ENCODE measurements at regions not wholly inside any gene's neighbourhood (a gene's known extent, or its start where the extent isn't known, plus 50 kb on each side); places are given as distances from the start of the nearest gene placed in this dataset.

DNA sequence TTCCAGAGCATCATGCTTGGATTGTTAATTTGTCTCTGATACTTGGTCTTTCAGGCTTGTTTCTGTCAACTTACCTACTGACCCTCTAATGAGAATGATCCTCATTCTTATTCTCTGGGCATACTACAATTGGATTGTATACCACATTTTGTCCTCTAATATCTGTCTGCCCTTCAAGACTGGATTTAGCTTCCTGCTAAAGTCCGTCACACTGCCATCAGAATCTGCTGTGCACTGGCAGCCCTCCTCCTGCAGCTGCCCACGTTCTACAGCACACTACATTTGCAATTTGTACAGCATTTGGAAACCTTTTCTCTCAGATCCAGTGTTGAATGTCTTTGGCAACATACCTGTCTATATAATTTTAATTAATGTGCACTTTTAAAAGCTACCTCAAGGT lies 183.1 kb downstream of the ZNF330 start:
- no peak for DNase-seq (ENCODE audit: low read depth in 2 of 2)

DNA sequence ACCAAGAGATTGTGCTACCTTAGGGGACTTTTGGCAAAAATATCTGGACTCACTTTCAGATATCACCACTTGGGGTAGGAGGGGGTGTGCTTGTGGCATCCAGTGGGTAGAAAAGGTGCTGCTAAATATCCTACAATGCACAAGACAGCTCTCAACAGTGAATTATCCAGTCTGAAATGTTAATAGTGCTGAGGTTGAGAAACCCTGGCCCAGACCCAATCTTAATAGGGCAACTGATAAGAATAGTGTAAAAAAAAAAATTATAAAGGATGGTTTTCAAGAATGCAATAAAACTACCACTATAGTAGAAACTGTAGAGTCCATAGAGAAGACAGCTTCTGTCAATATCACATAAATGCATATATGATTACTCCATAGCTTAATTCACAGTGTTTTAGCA lies 185.5 kb downstream of the ZNF330 start:
- no peak for DNase-seq (ENCODE audit: low read depth in 2 of 2)

DNA sequence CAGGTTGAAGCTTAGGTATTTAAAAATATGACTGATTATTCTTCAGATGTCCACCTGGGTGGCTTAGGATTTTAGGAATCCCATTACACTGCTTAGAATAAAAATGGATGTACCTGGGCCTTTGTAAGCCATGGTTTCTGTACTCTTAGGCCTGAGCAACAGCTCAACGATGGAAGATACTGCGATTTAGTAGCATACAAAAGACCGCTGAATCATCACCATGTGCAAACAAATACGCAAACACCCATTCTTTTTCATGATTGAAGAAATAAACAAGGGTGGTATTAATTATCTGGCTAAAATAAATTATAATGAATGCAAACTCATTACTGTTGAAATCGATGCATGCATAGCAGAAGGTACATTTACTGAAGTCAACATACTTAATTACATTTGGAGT lies 188.9 kb downstream of the ZNF330 start:
- DNase-seq (ENCODE audit: low read depth in 2 of 2): no peak

DNA sequence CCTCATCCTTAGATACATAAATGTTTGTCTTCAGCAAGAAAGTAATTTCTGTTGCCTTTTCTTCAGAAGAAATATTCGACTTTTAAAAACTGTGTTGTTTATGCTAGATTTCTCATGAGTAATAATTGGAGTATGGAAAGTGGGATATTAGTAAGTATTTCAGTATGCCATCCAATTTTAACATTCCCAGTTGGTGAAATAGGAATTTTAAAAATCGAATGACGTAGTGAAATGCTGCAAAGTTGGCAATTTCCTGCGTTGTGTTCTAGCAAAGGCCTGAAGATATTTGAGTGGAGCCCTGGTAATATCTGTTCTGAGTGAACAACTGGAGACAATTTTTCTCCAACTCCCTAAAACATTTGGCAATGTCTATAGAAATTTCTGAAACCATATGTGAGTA lies 190.1 kb downstream of the ZNF330 start:
- DNase-seq (ENCODE audit: low read depth in 2 of 2): no peak

DNA sequence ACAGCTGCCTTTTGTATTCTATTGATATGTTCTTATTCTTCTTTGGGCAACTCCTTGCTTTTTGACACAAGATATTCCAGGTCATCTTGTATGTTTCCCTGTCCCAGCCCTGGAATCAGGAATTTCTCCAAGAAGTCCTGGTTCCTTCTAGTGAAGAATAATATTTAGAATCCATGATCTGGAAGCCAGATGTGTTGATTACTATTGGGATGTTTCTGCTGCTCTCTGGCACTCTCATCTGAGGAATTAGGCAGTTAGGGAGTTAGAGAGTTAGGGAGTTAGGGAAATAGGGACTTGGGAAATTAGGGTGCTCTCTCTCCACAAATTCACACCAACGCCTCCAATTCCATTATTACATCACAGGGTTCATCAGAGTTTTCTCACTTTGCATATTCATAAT lies 191.2 kb downstream of the ZNF330 start:
- no peak for DNase-seq (ENCODE audit: low read depth in 2 of 2)

DNA sequence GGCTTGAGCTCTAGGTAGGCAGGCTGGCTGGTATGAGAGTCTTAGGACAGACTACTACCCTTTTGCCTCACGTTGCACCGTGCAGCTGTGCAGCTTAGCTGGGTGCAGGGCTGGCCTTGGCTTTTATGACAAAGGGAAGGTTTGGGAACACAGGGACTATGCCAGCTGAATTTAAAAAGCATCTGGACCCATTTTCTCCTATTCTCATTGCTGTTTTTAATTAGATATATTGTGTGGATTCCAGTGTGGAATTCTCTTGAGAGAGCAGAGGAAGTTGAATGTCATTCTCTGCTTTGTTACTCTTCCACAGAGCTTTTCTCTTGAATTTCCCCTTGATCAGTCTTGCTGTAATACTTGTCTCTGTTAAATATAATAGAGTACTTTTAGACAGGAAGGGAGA lies 192.7 kb downstream of the ZNF330 start:
- DNase-seq (ENCODE audit: low read depth in 2 of 2): no peak

DNA sequence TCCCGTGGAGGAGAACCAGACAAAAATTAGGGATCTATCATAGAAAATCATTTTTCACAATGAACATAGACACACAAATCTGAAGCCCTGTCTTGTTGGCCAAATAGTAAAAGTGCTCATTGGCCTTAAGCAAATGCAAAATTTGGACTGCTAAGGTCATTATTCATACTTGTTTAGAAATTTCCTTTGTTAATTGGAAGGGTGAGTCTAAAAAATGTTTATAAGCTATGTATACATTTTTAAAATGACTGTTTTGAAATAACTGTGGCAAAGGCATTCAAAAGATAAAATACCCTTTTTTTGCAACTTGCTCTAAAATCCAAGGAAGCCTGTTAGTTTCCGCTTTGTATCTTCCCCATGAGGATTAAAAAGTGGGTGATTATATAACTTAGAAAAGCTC lies 195.0 kb downstream of the ZNF330 start:
- no peak for DNase-seq (ENCODE audit: low read depth in 2 of 2)

DNA sequence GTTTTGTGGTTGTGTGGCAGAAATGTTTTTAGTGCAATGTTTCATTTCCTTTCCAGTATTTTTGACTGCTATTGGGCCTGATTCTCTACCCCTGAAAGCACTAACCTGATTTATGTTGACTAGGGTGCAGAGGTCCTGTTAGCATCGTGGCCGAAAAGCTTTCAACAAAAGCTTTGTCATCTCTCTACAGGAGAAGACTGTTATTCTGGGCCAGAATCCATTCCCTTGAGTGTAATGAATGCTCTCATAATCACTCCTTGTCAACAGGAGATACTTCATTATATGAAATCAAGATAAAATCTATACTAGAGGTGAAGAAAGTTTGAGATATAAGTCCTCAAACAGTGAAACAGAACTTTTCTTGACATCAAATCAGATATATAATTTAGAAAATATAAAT lies 195.5 kb downstream of the ZNF330 start:
- no peak for DNase-seq (ENCODE audit: low read depth in 2 of 2)

DNA sequence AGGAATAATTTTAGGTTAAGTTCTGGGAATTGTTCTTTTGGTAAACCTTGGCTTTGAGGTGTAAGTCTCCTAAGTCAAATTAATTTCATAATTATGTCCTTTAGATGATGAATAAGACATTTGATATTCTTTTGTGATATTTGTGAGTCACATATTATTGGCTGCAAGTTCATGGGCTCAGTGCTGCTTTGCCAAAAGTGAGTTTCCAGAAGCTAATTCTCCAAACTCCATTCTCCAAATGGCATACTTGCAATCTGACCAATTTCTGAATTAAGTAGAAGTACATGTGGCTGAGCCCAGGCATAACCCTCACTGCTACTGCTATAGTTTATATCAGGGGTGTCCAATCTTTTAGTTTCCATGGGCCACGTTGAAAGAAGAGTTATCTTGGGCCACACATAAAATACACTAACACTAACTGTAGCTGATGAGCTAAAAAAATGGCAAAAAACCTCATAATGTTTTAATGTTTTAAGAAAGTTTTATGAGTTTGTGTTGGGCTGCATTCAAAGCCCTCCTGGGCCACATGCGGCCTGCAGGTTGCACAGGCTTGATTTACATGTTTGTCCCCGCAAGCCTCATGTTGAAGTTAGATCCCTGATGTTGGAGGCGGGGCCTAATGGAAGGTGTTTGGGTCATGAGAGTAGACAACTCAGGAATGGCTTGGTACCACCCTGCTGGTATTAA lies 196.1 kb downstream of the ZNF330 start:
- DNase-seq (ENCODE audit: low read depth in 2 of 2): no peak

DNA sequence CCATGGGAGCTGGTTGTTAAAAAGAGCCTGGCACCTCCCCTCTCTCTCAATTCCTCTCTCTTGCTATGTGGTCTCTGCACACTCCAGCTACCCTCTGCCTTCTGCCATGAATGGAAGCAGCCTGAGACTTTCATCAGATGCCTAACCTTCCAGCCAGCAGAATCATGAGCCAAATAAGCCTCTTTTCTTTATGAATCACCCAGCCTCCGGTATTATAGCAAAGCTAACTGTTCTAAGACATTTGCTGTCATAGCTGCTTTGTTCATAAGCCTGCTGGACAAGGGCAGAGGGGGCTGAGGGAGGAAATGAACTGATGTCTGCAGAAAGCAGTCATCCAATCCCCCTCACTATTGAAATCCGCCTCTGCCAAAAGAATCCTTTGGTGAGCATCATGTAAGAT lies 196.7 kb downstream of the ZNF330 start:
- DNase-seq (ENCODE audit: low read depth in 2 of 2): no peak

DNA sequence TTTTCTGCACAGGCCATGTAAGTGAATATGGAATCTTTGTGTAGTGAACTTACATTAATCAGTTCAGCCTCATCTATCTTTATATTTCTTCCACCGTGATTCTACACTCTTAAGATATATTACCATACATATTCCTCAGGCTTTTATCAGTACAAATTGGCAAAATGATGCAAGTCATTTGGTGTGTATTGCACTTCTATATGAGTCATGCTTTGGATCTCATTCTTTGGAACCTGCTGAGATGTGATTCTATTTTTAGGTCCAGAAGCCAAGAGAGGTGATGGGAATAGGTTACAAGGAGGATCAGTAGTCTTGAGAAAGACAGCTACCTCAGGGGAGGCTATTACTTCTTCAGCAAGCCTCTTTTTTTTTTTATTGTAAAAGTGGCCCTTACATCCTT lies 204.4 kb downstream of the ZNF330 start:
- DNase-seq (ENCODE audit: low read depth in 2 of 2): no peak

DNA sequence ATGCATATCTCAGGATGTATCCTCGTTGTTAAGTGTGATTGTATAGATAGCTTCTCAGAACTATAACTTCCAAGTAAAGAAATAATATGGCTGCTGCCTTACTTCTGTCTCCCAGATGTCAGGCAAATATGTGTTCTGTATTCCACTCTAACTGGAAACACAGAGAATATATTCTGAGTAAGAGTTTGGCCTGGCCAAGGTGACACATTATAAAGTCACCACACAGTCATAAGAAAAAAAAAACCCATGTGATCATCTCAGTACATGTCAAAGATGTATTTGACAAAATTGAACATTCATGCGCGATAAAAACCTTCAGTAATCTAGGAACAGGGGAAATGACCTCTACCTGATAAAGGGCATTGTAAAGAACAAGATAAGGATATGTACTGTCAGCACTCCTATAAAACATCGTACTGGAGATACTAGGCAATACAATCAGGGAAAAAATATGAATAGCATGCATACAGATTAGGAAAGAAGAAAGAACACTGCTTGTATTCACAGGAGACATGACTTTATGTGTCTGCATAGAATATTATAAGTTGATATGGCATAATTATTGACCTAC lies 207.1 kb downstream of the ZNF330 start:
- no peak for DNase-seq (ENCODE audit: low read depth in 2 of 2)

DNA sequence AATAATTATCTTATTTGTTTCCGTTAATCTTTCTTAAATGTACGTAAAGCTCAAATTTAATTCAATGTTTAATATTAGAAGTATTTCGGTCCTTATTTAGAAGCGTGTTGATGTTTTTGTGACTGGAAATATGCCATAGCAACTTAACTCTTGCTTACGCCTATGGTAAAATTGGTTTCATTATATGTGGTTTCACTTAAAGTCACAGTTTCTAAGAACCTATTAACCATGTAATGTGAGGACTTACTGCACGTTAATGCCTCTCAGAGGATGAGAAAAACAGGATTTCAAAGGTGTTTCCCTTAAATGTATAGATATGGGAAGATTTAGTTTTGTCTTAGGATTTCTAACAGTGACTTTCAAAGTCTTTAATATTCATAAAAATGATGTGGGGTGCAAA lies 206.4 kb upstream of the IL15 start:
- DNase-seq (ENCODE audit: low read depth in 2 of 2): no peak

DNA sequence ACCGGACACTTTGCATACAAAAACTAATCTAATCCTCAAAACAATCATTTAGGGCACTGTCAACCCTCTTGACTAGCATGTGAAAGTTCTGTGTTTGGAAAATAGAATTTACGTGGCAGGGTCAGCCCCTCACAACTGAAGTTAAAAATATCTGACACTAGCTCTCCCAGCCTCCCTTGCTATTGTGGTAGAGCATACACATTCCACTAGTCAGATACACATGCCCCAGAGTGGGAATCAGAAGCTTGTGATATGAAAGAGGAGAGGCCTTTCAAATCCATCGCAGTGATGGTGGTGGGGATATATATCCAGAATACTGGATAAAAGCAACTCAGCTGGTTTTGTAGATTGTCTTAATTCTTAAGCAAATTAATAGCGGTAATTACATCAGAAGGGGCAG lies 205.7 kb upstream of the IL15 start:
- no peak for DNase-seq (ENCODE audit: low read depth in 2 of 2)

DNA sequence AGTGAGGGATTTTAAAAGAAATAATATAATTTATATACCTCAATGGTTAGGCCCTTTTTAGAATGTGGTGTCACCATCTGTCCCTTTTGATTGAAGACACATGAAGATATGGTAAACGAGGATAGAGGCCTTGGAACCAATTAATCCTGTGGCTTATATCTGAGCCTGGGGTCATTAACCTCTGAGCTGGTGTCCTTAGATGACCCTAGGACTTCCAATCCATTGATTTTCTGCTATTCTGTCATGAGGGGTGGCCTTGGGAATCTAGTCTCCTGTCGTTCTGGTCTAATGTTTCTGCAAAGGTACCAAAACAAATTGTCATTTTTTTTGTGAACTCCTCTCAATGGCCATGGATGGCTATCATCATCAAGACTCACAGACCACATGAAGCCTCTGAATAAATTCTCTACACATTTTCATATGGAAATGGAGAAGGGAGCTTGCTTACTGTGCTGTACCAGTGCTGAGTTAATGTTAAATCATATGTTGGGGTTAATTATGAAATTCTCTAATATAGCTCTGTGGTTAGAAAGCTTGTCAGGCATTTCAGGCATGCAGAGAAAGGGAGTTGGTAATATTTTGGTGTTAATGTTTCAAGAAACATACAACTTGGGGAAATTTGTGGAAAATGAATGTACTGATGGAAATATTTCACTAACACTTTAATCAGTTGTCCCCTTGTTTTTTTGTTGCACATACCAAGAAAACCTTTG lies 204.2 kb upstream of the IL15 start:
- DNase-seq (ENCODE audit: low read depth in 2 of 2): no peak

DNA sequence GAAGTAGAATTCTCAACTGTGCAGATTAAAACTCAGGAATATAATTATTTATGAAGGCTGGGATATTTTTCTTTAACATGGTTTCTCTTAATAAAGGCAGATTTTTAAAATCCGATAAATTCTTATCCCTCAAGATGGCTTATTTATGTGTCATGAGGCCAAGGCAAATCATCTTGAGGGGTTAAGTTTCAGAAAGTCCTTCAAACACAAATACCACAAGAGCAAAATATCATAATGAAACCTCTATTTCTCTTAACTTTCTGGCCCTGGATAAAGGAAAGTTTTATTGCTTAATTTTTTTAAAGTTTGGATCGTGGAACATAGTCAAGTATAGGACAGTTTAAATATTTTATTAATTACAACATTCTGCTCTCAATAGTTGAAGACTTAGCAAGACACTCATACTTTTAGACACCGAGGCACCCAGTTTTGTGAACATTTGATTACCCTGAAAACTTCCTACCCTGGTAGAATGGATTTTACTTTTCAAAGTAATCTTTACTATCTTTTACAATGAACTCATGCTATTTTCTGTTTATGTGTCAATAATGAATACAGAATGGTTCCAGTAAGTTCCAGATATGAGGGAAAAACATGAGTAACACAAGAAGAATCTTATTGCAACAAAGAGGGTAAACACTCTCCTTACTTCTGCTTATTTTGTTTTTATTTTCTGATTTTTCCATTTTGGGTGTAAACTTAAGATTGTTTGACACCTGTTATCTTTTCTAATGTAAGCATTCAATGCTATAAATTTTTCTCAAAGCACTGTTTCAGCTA lies 200.7 kb upstream of the IL15 start:
- DNase-seq (ENCODE audit: low read depth in 2 of 2): no peak

DNA sequence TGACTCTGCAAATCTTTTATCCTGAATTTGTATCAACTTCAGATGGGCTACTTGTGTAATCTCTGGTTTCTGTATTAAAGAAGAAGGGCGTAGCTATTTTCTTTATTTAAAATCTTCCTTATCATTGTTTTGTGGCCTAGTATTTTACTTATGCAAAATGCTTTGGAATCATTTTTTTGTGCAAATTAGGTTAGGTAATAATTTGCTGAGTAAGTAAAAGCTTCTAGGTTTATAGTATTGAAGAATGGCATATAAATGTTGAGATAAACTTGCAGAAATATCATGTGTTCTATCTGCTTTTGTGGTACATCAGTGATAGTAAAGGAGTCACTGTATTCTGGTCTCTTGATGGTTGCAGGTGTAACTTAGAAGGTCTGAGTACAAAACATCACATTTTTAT lies 197.2 kb upstream of the IL15 start:
- DNase-seq (ENCODE audit: low read depth in 2 of 2): no peak

DNA sequence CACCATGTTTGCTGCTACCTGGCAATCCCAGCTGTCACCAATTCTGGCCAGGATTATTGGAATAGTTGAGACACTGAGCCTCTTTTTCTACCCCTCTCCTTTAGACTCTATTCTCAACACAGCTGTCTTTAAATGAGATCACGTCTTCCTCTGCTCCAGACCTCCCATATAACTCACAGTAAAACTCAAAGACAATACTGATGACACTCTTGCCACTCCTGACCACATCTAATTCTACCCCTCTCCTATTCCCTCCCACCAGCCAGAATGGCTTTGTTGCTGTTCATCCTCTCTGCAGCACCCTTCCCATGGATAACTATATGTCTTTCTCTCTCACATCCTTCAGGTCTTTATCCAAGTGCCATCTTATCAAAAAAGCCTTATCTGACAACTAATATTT lies 188.6 kb upstream of the IL15 start:
- DNase-seq (ENCODE audit: low read depth in 2 of 2): no peak

DNA sequence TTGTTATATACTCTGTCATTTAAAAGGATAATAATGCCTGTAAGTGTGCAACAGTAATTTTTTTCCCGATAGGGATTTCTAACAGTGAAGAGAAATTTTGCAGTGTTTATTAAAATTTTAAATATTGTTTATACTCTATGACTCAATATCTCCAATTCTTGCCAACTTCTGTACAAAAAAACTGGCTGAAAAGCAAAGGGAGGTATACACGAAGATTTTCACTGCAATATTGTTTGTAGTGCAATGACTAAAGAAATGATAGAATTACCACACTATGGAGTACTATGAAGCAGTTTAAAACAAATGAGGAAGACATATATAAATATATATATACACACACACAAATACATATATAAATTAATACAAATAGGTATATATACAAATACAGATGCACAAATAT lies 187.9 kb upstream of the IL15 start:
- DNase-seq (ENCODE audit: low read depth in 2 of 2): no peak

DNA sequence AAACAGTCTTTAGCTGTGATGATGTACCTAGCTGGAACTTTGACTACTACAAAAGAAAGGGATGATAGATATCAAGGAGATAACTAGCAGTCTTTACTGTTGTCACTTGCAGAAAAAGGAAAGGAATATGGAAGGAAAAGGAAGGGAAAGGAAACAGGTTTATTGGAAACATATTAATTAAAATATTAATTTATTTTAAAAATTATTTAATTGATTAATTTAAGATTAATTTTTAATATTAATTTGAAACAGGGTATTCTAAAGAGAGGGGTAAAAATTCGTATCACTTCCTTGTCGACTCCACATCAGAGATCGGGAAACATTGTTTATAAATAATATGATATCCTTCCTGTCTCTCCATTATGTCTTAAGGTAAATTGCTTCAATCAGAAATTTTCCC lies 186.5 kb upstream of the IL15 start:
- no peak for DNase-seq (ENCODE audit: low read depth in 2 of 2)

DNA sequence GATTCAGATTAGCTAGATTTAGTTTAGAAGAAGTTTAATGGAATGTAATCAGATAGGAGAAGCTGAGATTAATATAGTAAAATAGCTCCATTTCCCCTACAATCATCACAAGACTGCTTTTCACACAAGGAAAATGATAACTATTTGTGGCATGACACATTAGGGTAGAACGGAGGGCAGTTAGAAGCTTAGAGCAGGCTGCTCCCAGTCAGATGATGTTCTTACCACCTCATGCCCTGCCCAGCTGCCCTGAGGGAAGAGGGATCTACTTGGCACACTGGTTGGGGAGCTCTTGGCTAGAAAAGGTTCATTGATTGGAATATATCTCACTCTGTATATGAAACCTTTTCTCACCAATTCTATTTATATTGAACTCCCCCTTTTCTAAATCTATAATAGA lies 180.7 kb upstream of the IL15 start:
- DNase-seq (ENCODE audit: low read depth in 2 of 2): no peak

DNA sequence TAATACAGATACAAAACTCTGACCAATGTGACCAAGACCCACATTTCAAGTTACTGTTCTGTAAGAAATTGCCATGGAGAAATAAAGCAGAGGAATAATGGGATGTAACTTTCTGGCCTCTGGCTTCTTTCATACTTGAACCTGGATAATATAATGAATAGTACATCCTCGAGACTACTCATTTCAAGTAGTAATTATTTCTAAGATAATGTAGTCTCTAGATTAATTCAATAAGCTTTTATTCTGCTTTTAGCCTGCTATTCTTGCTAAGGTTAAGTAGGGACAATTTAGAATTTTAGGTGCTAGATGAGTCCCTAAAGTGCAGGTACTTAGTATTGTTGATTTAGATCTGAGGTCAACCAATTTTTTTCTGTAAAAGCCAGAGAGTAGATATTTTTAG lies 178.7 kb upstream of the IL15 start:
- DNase-seq (ENCODE audit: low read depth in 2 of 2): no peak

DNA sequence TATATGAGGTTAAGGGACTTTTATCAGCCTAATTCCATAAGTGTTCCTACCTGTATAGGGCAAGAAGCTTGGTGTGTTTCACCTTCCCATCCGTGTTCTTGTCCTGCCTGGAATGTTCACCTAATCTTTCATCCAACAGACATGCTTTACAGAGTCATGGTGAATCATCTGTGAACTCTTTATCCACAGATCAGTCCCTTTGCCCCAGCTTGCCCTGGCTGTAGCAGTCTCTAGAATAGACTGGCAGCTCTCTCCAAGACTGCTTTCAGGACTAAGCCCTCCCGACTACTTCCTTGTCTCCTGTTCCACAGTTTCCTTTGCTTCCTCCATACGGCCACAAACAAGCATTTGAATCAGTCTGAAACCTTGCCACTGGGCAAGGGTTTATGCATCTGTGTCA lies 177.9 kb upstream of the IL15 start:
- no peak for DNase-seq (ENCODE audit: low read depth in 2 of 2)
